H9 (cell line): ENCODE measurements at regions not wholly inside any gene's neighbourhood (a gene's known extent, or its start where the extent isn't known, plus 50 kb on each side); places are given as distances from the start of the nearest gene placed in this dataset.

Source experiments
- DNase-seq: peaks from one replicate; pipeline ENCODE4 v3.0.0-alpha.2; 2017
- H2AFZ ChIP-seq: one replicate; pipeline ENCODE4 v1.6.1; 2013; ENCODE audit warnings: mild to moderate bottlenecking, low read length, control low read depth, moderate library complexity
- H2AK5ac ChIP-seq: 2 replicates; pipeline ENCODE4 v1.6.1; 2013; ENCODE audit warnings: low read length, control low read depth, mixed read lengths; ENCODE audit not compliant: insufficient read length
- H2BK120ac ChIP-seq: one replicate; pipeline ENCODE4 v1.6.1; 2013; ENCODE audit warnings: low read depth, mild to moderate bottlenecking, low read length, control low read depth, inconsistent platforms; ENCODE audit not compliant: poor library complexity, severe bottlenecking
- H2BK12ac ChIP-seq: 2 replicates; pipeline ENCODE4 v1.6.1; 2013; ENCODE audit warnings: low read length, control low read depth, mixed read lengths, low read depth; ENCODE audit not compliant: insufficient read length
- H2BK15ac ChIP-seq: 2 replicates; pipeline ENCODE4 v1.6.1; 2013; ENCODE audit warnings: low read depth, low read length, control low read depth
- H2BK20ac ChIP-seq: one replicate; pipeline ENCODE4 v1.6.1; 2013; ENCODE audit warnings: low read depth, mild to moderate bottlenecking, low read length, control low read depth, inconsistent platforms; ENCODE audit not compliant: poor library complexity, severe bottlenecking
- H2BK5ac ChIP-seq: 2 replicates; pipeline ENCODE4 v1.6.1; 2013; ENCODE audit warnings: low read length, control low read depth, mixed read lengths; ENCODE audit not compliant: insufficient read length
- H3K14ac ChIP-seq: 2 replicates; pipeline ENCODE4 v1.6.1; 2013; ENCODE audit warnings: low read length, control low read depth; ENCODE audit not compliant: insufficient read depth
- H3K18ac ChIP-seq: 2 replicates; pipeline ENCODE4 v1.6.1; 2013; ENCODE audit warnings: low read depth, mild to moderate bottlenecking, mixed read lengths, low read length, control low read depth; ENCODE audit not compliant: insufficient read length
- H3K23ac ChIP-seq: 2 replicates; pipeline ENCODE4 v1.6.1; 2013; ENCODE audit warnings: low read length, control low read depth, mixed read lengths, low read depth; ENCODE audit not compliant: insufficient read length
- H3K23me2 ChIP-seq: 2 replicates; pipeline ENCODE4 v1.6.1; 2013; ENCODE audit warnings: low read depth, mild to moderate bottlenecking, mixed read lengths, low read length, control low read depth; ENCODE audit not compliant: insufficient read length, poor library complexity, severe bottlenecking
- H3K27ac ChIP-seq: 2 replicates; pipeline ENCODE4 v1.5.1; 2013; ENCODE audit warnings: low read length, control low read depth, mixed read lengths, low read depth; ENCODE audit not compliant: insufficient read length
- H3K27me3 ChIP-seq: 2 replicates; pipeline ENCODE4 v1.6.1; 2013; ENCODE audit warnings: low read length, control low read depth, inconsistent platforms; ENCODE audit not compliant: insufficient read depth
- H3K4ac ChIP-seq: 2 replicates; pipeline ENCODE4 v1.6.1; 2013; ENCODE audit warnings: low read depth, mild to moderate bottlenecking, control low read depth, inconsistent platforms, low read length, moderate library complexity
- H3K4me1 ChIP-seq: 2 replicates; pipeline ENCODE4 v1.6.1; 2013; ENCODE audit warnings: low read length, control low read depth, inconsistent platforms; ENCODE audit not compliant: insufficient read depth
- H3K4me2 ChIP-seq: 2 replicates; pipeline ENCODE4 v1.6.1; 2013; ENCODE audit warnings: low read length, control low read depth, mixed read lengths; ENCODE audit not compliant: insufficient read length, insufficient read depth
- H3K56ac ChIP-seq: 2 replicates; pipeline ENCODE4 v1.6.1; 2013; ENCODE audit warnings: low read depth, mild to moderate bottlenecking, mixed read lengths, low read length, control low read depth; ENCODE audit not compliant: insufficient read length
- H3K79me1 ChIP-seq: 2 replicates; pipeline ENCODE4 v1.6.1; 2013; ENCODE audit warnings: low read depth, mild to moderate bottlenecking, moderate library complexity, low read length, control low read depth, inconsistent platforms; ENCODE audit not compliant: insufficient read depth, poor library complexity, severe bottlenecking
- H3K79me2 ChIP-seq: 2 replicates; pipeline ENCODE4 v1.6.1; 2013; ENCODE audit warnings: low read length, control low read depth, inconsistent platforms; ENCODE audit not compliant: insufficient read depth
- H3K9ac ChIP-seq: 2 replicates; pipeline ENCODE4 v1.6.1; 2013; ENCODE audit warnings: low read length, control low read depth, mixed read lengths; ENCODE audit not compliant: insufficient read length; ENCODE audit errors: extremely low read depth
- H3K9me3 ChIP-seq: one replicate; pipeline ENCODE4 v1.6.1; 2013; ENCODE audit warnings: low read depth, low read length, inconsistent platforms; ENCODE audit not compliant: control insufficient read depth
- H3T11ph ChIP-seq: one replicate; pipeline ENCODE4 v1.6.1; 2013; ENCODE audit warnings: mild to moderate bottlenecking, low read length, control low read depth, inconsistent platforms
- H4K20me1 ChIP-seq: one replicate; pipeline ENCODE4 v1.6.1; 2013; ENCODE audit not compliant: control insufficient read depth, insufficient read length, insufficient read depth
- H4K5ac ChIP-seq: 2 replicates; pipeline ENCODE4 v1.6.1; 2013; ENCODE audit warnings: low read depth, mild to moderate bottlenecking, mixed read lengths, low read length, control low read depth; ENCODE audit not compliant: insufficient read length
- H4K8ac ChIP-seq: replicated peaks from 2 replicates; pipeline ENCODE4 v1.6.1; 2013; ENCODE audit warnings: low read length, control low read depth, mixed read lengths, low read depth; ENCODE audit not compliant: insufficient read length
- H4K91ac ChIP-seq: 2 replicates; pipeline ENCODE4 v1.6.1; 2013; ENCODE audit warnings: low read depth, mild to moderate bottlenecking, moderate library complexity, mixed read lengths, low read length, control low read depth; ENCODE audit not compliant: insufficient read length
- H3K27ac Mint-ChIP-seq, 3 experiments: 2 replicates in 2 of 3; 3 replicates in 1 of 3; pipeline ENCODE4 v1.8.0; 2020 to 2021; ENCODE audit warnings: mixed read lengths in 3 of 3, mild to moderate bottlenecking in 1 of 3, moderate library complexity in 1 of 3
- H3K27me3 Mint-ChIP-seq: 2 replicates; pipeline ENCODE4 v1.8.0; 2021; ENCODE audit warnings: low read depth, mild to moderate bottlenecking, moderate library complexity, mixed read lengths
- H3K36me3 Mint-ChIP-seq, 3 experiments: 2 replicates in 2 of 3; 3 replicates in 1 of 3; pipeline ENCODE4 v1.8.0; 2020 to 2021; ENCODE audit warnings: low read depth in 3 of 3, mixed read lengths in 3 of 3; ENCODE audit not compliant: insufficient read depth in 1 of 3
- H3K4me1 Mint-ChIP-seq, 2 experiments: 2 replicates each; pipeline ENCODE4 v1.8.0; 2020; ENCODE audit warnings: mixed read lengths in 2 of 2
- H3K4me3 Mint-ChIP-seq, 2 experiments: 2 replicates in 1 of 2; 3 replicates in 1 of 2; pipeline ENCODE4 v1.8.0; 2020 to 2021; ENCODE audit warnings: mild to moderate bottlenecking in 2 of 2, mixed read lengths in 2 of 2, moderate library complexity in 1 of 2
- H3K9me3 Mint-ChIP-seq, 2 experiments: 2 replicates in 1 of 2; 3 replicates in 1 of 2; pipeline ENCODE4 v1.8.0; 2020; ENCODE audit warnings: mild to moderate bottlenecking in 2 of 2, mixed read lengths in 2 of 2, moderate library complexity in 1 of 2
- WGBS: extraction: QIAGEN DNeasy Blood & Tissue Kit; methylation state at CpG from one replicate; pipeline ENCODE4 v1.1.7; 2013; ENCODE audit warnings: missing lambda C conversion rate, low lambda C conversion rate, mixed read lengths; ENCODE audit not compliant: insufficient read length; ENCODE audit errors: extremely low coverage; 5-methylcytosine and 5-hydroxymethylcytosine counted together
- TF ChIP-seq, protein P1 (sequence below): fragments of 200-600 bp; sonication (generic); conservative IDR thresholded peaks from 3 replicates; pipeline ENCODE4 v1.8.0; 2021; ENCODE audit warnings: antibody characterized with exemption, mild to moderate bottlenecking

DNA sequence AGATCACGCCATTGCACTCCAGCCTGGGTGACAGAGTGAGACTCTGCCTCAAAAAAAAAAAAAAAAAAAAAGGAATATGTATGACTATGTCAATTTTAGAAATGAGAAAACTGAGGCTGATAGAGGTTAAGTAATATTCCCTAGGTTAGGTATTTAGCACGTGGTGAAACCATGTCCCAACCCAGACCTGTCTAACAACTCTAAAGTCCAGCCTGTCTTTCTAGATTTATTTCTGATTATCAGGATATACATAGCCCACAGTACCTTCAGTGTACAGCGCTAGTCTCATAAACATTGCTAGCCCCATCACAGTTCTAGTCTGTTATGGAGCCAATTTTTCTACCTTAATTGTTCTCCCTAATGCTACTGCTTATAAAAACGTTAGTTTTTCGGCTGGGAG is 88.4 kb upstream of the RAP2B start:
- no peak overlapping the region for H3K9ac ChIP-seq
- H3K4me1 Mint-ChIP-seq, result 0 out of 4 replicates have a peak, but pooled peaks cover 0 to 4% of the 10 kb centered on the region in 2 experiments
- WGBS, result no CpG with 5 or more reads among the region's 5 CpGs

More for the DNA sequence above, 88.4 kb upstream of the RAP2B start:
- Histone ChIP-seq H3K23me2 (no peaks in the 10 kb centered on the region), H3K56ac (no peak overlapping the region), H3K9me3 (no peaks in the 10 kb centered on the region), H3K79me1 (no peaks in the 10 kb centered on the region), H3K4ac (no peak overlapping the region), H3K18ac (no peak overlapping the region), H2BK5ac (no peak overlapping the region), H4K8ac (no peak overlapping the region), H2BK120ac (no peak overlapping the region), H2BK15ac (no peak overlapping the region), H3K27ac (no peak overlapping the region), H3K4me2 (no peak overlapping the region), H3K4me1 (no peaks in the 10 kb centered on the region), H4K20me1 (no peaks in the 10 kb centered on the region), H3K23ac (no peak overlapping the region), H3T11ph (no peak overlapping the region), H2AFZ (no peak overlapping the region), H3K79me2 (no peaks in the 10 kb centered on the region), H3K27me3 (no peaks in the 10 kb centered on the region), H2BK20ac (no peak overlapping the region), H3K14ac (no peak overlapping the region), H4K91ac (no peak overlapping the region), H2BK12ac (no peak overlapping the region), H4K5ac (no peak overlapping the region), H2AK5ac (no peak overlapping the region)
- no peaks in the 10 kb centered on the region for H3K36me3 Mint-ChIP-seq
- no peak overlapping the region for H3K4me3 Mint-ChIP-seq
- H3K27ac Mint-ChIP-seq, result no peak overlapping the region
- no peaks in the 10 kb centered on the region for H3K9me3 Mint-ChIP-seq
- no peak for DNase-seq
- TF ChIP-seq, protein P1, sequence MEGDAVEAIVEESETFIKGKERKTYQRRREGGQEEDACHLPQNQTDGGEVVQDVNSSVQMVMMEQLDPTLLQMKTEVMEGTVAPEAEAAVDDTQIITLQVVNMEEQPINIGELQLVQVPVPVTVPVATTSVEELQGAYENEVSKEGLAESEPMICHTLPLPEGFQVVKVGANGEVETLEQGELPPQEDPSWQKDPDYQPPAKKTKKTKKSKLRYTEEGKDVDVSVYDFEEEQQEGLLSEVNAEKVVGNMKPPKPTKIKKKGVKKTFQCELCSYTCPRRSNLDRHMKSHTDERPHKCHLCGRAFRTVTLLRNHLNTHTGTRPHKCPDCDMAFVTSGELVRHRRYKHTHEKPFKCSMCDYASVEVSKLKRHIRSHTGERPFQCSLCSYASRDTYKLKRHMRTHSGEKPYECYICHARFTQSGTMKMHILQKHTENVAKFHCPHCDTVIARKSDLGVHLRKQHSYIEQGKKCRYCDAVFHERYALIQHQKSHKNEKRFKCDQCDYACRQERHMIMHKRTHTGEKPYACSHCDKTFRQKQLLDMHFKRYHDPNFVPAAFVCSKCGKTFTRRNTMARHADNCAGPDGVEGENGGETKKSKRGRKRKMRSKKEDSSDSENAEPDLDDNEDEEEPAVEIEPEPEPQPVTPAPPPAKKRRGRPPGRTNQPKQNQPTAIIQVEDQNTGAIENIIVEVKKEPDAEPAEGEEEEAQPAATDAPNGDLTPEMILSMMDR, result no peak
- H3K27me3 Mint-ChIP-seq, result no peaks in the 10 kb centered on the region
